ENCODE measurements at regions not wholly inside any gene's neighbourhood (a gene's known extent, or its start where the extent isn't known, plus 50 kb on each side); places are given as distances from the start of the nearest gene placed in this dataset.

GRCh38 chr3:124256156-124256555 lies 264.2 kb upstream of the ROPN1 start (continued):
- no peak for TF ChIP-seq ZNF646 (CRISPR knock-in tag; IDR thresholded peaks at IDR 0.05)
- no peak for TF ChIP-seq CENPBD1 (CRISPR knock-in tag; IDR thresholded peaks at IDR 0.05; ENCODE audit: borderline replicate concordance, low read depth)
- no peak for TF ChIP-seq SETDB1 (CRISPR knock-in tag; IDR thresholded peaks at IDR 0.05; ENCODE audit: borderline replicate concordance)

- H3K4me3 ChIP-seq (replicated peaks in 1 of 3; ENCODE audit: insufficient read depth in 1 of 3, low read depth in 2 of 3, low read length in 3 of 3): no peak overlapping the region
- no peak for ATAC-seq
- TF ChIP-seq FIP1L1 (IDR thresholded peaks at IDR 0.05; ENCODE audit: borderline replicate concordance, insufficient read depth, low read depth, low read length): no peak
- no peak for TF ChIP-seq PAF1 (CRISPR knock-in tag; IDR thresholded peaks at IDR 0.05)
- no peak for TF ChIP-seq ZNF530 (CRISPR knock-in tag; IDR thresholded peaks at IDR 0.05; ENCODE audit: low read depth)
- no peak for TF ChIP-seq MZF1 (CRISPR knock-in tag; IDR thresholded peaks at IDR 0.05; ENCODE audit: borderline replicate concordance)
- no peak for TF ChIP-seq ZNF329 (CRISPR knock-in tag; IDR thresholded peaks at IDR 0.05; ENCODE audit: low read depth)
- TF ChIP-seq MAF1 (CRISPR knock-in tag; IDR thresholded peaks at IDR 0.05; ENCODE audit: borderline replicate concordance): no peak
- no peak for TF ChIP-seq ZNF275 (CRISPR knock-in tag; IDR thresholded peaks at IDR 0.05; ENCODE audit: borderline replicate concordance)
- H3K9me3 ChIP-seq (ENCODE audit: low read length): no peaks in the 10 kb centered on the region
- no peak for FAIRE-seq
- intact Hi-C loops (cut with micrococcal nuclease; ENCODE audit: unreplicated experiment): no loop called here
- no peak overlapping the region for H3K9ac ChIP-seq (ENCODE audit: insufficient read depth, low read depth, low read length)
- no TSS peak for BruUV-seq (replicated peaks)
- H4K20me1 ChIP-seq (ENCODE audit: insufficient read depth, low read length): no peaks in the 10 kb centered on the region
- no peaks in the 10 kb centered on the region for H3K4me1 ChIP-seq (ENCODE audit: insufficient read depth, low read length)
- DNase-seq (ENCODE audit: low spot score): no peak
- H3K4me2 ChIP-seq (ENCODE audit: low read depth, low read length): no peak overlapping the region
- POLR2A ChIA-PET: no interaction called here
- CTCF ChIA-PET (ENCODE audit: low intra/inter-chr PET ratio, low total read pairs): no interaction called here
- 3% methylated on average over 4 of the region's 4 CpGs for WGBS (ENCODE audit: low lambda C conversion rate)
- peaks cover 0 to 13% of the 10 kb centered on the region in 2 experiments; a peak in 2 of 5 replicates for H3K27me3 ChIP-seq (ENCODE audit: control insufficient read depth in 1 of 2, insufficient read depth in 2 of 2, low read length in 2 of 2)
- H3K79me2 ChIP-seq (ENCODE audit: insufficient read depth, low read length): no peaks in the 10 kb centered on the region
- in situ Hi-C loops (cut with HindIII; ENCODE audit: extremely low pct_ligation_motif_present, low pct_unique_long_range_greater_than_20kb): loop anchor here (25.0 kb wide), 1 partner anchor 244 kb away; no protein-coding TSS in a partner anchor
- no peak overlapping the region for H2AFZ ChIP-seq (ENCODE audit: low read length)
- H3K27ac ChIP-seq (ENCODE audit: extremely low read length, insufficient read depth, low read length): no peak overlapping the region
- H3K36me3 ChIP-seq (replicated peaks in 1 of 2; ENCODE audit: control insufficient read depth in 1 of 2, insufficient read depth in 2 of 2, low read length in 2 of 2): no peaks in the 10 kb centered on the region
These were observed 264.7 kb upstream of the ROPN1 start for GRCh38 chr3:124256599-124256998.

All from HepG2 (cell line).